GM23338 (cell line): ENCODE measurements at regions not wholly inside any gene's neighbourhood (a gene's known extent, or its start where the extent isn't known, plus 50 kb on each side); places are given as distances from the start of the nearest gene placed in this dataset.

Source experiments
- ATAC-seq: fragments of 200-7000 bp; cut with Tn5 transposase; 3 replicates; pipeline ENCODE4 v1.9.1; 2020
- DNase-seq: peaks from one replicate; pipeline ENCODE4 v3.0.0-alpha.2; 2015; ENCODE audit warnings: low spot score
- H2AFZ ChIP-seq: fragments of 200-600 bp; sonication (generic); 2 replicates; pipeline ENCODE4 v1.8.0; 2016; ENCODE audit warnings: antibody characterized with exemption, mild to moderate bottlenecking, moderate library complexity
- H3F3A ChIP-seq: fragments of 200-600 bp; sonication (generic); replicated peaks from 2 replicates; pipeline ENCODE4 v1.8.0; 2017; ENCODE audit warnings: antibody characterized with exemption, mixed run types, low read depth
- H3K27ac ChIP-seq: fragments of 200-600 bp; sonication (generic); 2 replicates; pipeline ENCODE4 v1.6.1; 2016; ENCODE audit warnings: low read depth
- H3K27me3 ChIP-seq: fragments of 200-600 bp; sonication (generic); 2 replicates; pipeline ENCODE4 v1.8.0; 2016; ENCODE audit warnings: mild to moderate bottlenecking, mixed run types, moderate library complexity; ENCODE audit not compliant: insufficient read depth
- H3K36me3 ChIP-seq: fragments of 200-600 bp; sonication (generic); 2 replicates; pipeline ENCODE4 v1.8.0; 2016; ENCODE audit warnings: mild to moderate bottlenecking; ENCODE audit not compliant: insufficient read depth
- H3K4me1 ChIP-seq: fragments of 200-600 bp; sonication (generic); 2 replicates; pipeline ENCODE4 v1.8.0; 2016; ENCODE audit warnings: mild to moderate bottlenecking, moderate library complexity; ENCODE audit not compliant: insufficient read depth
- H3K4me2 ChIP-seq: fragments of 200-600 bp; sonication (generic); 2 replicates; pipeline ENCODE4 v1.7.1; 2017; ENCODE audit warnings: mixed run types
- H3K4me3 ChIP-seq: fragments of 200-600 bp; sonication (generic); 2 replicates; pipeline ENCODE4 v1.6.1; 2016; ENCODE audit warnings: mixed run types
- H3K79me2 ChIP-seq: fragments of 200-600 bp; sonication (generic); replicated peaks from 2 replicates; pipeline ENCODE4 v1.8.0; 2017; ENCODE audit warnings: mild to moderate bottlenecking; ENCODE audit not compliant: insufficient read depth
- H3K9me2 ChIP-seq: fragments of 200-600 bp; sonication (generic); 2 replicates; pipeline ENCODE4 v1.8.0; 2017; ENCODE audit not compliant: insufficient read depth
- H4K20me1 ChIP-seq: fragments of 200-600 bp; sonication (generic); replicated peaks from 2 replicates; pipeline ENCODE4 v1.8.0; 2017; ENCODE audit warnings: mild to moderate bottlenecking; ENCODE audit not compliant: insufficient read depth
- H3K27ac Mint-ChIP-seq: 2 replicates; pipeline ENCODE4 v1.8.0; 2020; ENCODE audit warnings: inconsistent platforms, mild to moderate bottlenecking, moderate library complexity, mixed read lengths
- H3K27me3 Mint-ChIP-seq: 3 replicates; pipeline ENCODE4 v1.8.0; 2022; ENCODE audit warnings: low read depth, mild to moderate bottlenecking, moderate library complexity, mixed read lengths, inconsistent platforms; ENCODE audit not compliant: insufficient read depth, poor library complexity
- H3K36me3 Mint-ChIP-seq: 3 replicates; pipeline ENCODE4 v1.8.0; 2021; ENCODE audit warnings: low read depth, mild to moderate bottlenecking, inconsistent platforms, moderate library complexity, mixed read lengths
- H3K4me1 Mint-ChIP-seq: 3 replicates; pipeline ENCODE4 v1.8.0; 2020; ENCODE audit warnings: mild to moderate bottlenecking, inconsistent platforms, mixed read lengths
- H3K4me3 Mint-ChIP-seq: 3 replicates; pipeline ENCODE4 v1.8.0; 2021; ENCODE audit warnings: moderate library complexity, mild to moderate bottlenecking, inconsistent platforms, mixed read lengths
- H3K9me3 Mint-ChIP-seq: 3 replicates; pipeline ENCODE4 v1.8.0; 2020; ENCODE audit warnings: moderate library complexity, mild to moderate bottlenecking, inconsistent platforms, mixed read lengths
- CREB1 ChIP-seq: fragments of 250-450 bp; sonication (Bioruptor Pico); IDR thresholded peaks from 2 replicates; pipeline ENCODE4 v1.5.0; 2020; ENCODE audit warnings: low read depth, mild to moderate bottlenecking, moderate library complexity
- CTCF ChIP-seq, 2 experiments: fragments of 200-600 bp in 1 of 2; sonication (generic) in 1 of 2; conservative IDR thresholded peaks; 2 replicates each; pipeline versions ENCODE4 v1.5.1 to v1.6.1; 2016 to 2017; ENCODE audit warnings: antibody characterized with exemption in 2 of 2, low read depth in 2 of 2, mild to moderate bottlenecking in 2 of 2, moderate library complexity in 1 of 2
- EZH2 ChIP-seq: fragments of 200-600 bp; sonication (generic); IDR thresholded peaks from one replicate; pipeline ENCODE4 v1.8.0; 2017; ENCODE audit warnings: antibody characterized with exemption, mild to moderate bottlenecking, low read depth; ENCODE audit not compliant: unreplicated experiment
- EZH2phosphoT487 ChIP-seq: fragments of 200-600 bp; sonication (generic); IDR thresholded peaks from one replicate; pipeline ENCODE4 v1.8.1; 2018; ENCODE audit warnings: antibody characterized with exemption; ENCODE audit not compliant: unreplicated experiment
- JUNB ChIP-seq: IDR thresholded peaks from one replicate; pipeline ENCODE4 v1.6.1; 2016; ENCODE audit warnings: antibody characterized with exemption; ENCODE audit not compliant: unreplicated experiment
- NANOG ChIP-seq: IDR thresholded peaks from 2 replicates; pipeline ENCODE4 v1.6.1; 2016; ENCODE audit warnings: antibody characterized with exemption, borderline replicate concordance
- POLR2AphosphoS5 ChIP-seq: IDR thresholded peaks from 2 replicates; pipeline ENCODE4 v1.6.1; 2016; ENCODE audit warnings: antibody characterized with exemption, low read depth
- REST ChIP-seq: IDR thresholded peaks from one replicate; pipeline ENCODE4 v1.6.1; 2018; ENCODE audit warnings: antibody characterized with exemption; ENCODE audit not compliant: unreplicated experiment
- STAT1 ChIP-seq: IDR thresholded peaks from one replicate; pipeline ENCODE4 v1.6.1; 2016; ENCODE audit warnings: antibody characterized with exemption; ENCODE audit not compliant: unreplicated experiment
- ZNF114 ChIP-seq: fragments of 250-450 bp; sonication (Bioruptor Pico); IDR thresholded peaks from 2 replicates; pipeline ENCODE4 v1.5.0; 2020; ENCODE audit warnings: mild to moderate bottlenecking, moderate library complexity
- ZNF331 ChIP-seq: fragments of 250-450 bp; sonication (Bioruptor Pico); IDR thresholded peaks from 2 replicates; pipeline ENCODE4 v1.5.0; 2020; ENCODE audit warnings: low read depth, mild to moderate bottlenecking, moderate library complexity
- ZNF462 ChIP-seq: fragments of 250-450 bp; sonication (Bioruptor Pico); IDR thresholded peaks from 2 replicates; pipeline ENCODE4 v1.5.0; 2020; ENCODE audit warnings: mild to moderate bottlenecking, moderate library complexity
- TF ChIP-seq, protein P1 (sequence below): IDR thresholded peaks from 2 replicates; pipeline ENCODE4 v1.6.1; 2016; ENCODE audit warnings: antibody characterized with exemption

DNA sequence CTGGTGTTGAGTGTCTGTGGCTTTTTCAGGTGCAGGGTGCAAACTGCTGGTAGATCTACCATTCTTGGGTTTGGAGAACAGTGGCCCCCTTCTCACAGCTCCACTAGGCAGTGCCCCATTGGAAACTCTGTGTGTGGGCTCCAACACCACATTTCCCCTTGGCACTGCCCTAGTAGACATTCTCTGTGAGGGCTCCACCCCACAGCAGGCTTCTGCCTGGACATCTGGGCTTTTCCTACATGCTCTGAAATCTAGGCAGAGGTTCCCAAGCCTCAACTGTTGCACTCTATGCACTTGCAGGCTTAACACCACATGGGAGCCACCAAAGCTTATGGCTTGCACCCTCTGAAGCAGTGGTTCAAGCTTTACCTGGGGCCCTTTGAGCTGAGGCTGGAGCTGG, 80.9 kb downstream of the BARX1 start:
- peaks cover 9% of the 10 kb centered on the region; the same call in 1 of the 2 replicates for H3K36me3 ChIP-seq
- H3K79me2 ChIP-seq, result no peaks in the 10 kb centered on the region
- H3K27me3 ChIP-seq, result no peaks in the 10 kb centered on the region
- no peak for DNase-seq
- H3K36me3 Mint-ChIP-seq, result peaks cover 16% of the 10 kb centered on the region
- TF ChIP-seq, protein P1, sequence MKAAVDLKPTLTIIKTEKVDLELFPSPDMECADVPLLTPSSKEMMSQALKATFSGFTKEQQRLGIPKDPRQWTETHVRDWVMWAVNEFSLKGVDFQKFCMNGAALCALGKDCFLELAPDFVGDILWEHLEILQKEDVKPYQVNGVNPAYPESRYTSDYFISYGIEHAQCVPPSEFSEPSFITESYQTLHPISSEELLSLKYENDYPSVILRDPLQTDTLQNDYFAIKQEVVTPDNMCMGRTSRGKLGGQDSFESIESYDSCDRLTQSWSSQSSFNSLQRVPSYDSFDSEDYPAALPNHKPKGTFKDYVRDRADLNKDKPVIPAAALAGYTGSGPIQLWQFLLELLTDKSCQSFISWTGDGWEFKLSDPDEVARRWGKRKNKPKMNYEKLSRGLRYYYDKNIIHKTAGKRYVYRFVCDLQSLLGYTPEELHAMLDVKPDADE, result no peak
- TF ChIP-seq ZNF462 (CRISPR knock-in tag) (no peak), NANOG (no peak), EZH2 (no peak), POLR2AphosphoS5 (no peak), ZNF114 (CRISPR knock-in tag) (no peak), CREB1 (no peak), CTCF (conservative IDR thresholded peaks at IDR 0.05; ENCODE audit: low read depth in 2 of 2) (no peak), STAT1 (no peak), REST (no peak), ZNF331 (CRISPR knock-in tag) (no peak), JUNB (no peak), EZH2phosphoT487 (no peak)
- peaks cover 7% of the 10 kb centered on the region for H3K4me1 Mint-ChIP-seq
- H3K9me2 ChIP-seq, result no peaks in the 10 kb centered on the region
- H3K27me3 Mint-ChIP-seq, result peaks cover 3% of the 10 kb centered on the region
- H3K27ac ChIP-seq, result no peak overlapping the region
- no peak overlapping the region for H3K27ac Mint-ChIP-seq
- ATAC-seq, result no peak
- H3K4me2 ChIP-seq, result no peak overlapping the region
- H4K20me1 ChIP-seq, result no peaks in the 10 kb centered on the region
- H3K4me3 Mint-ChIP-seq, result no peak overlapping the region
- H3K4me3 ChIP-seq, result no peak overlapping the region
- peaks cover 35% of the 10 kb centered on the region for H3K9me3 Mint-ChIP-seq
- no peak overlapping the region for H2AFZ ChIP-seq
- no peaks in the 10 kb centered on the region for H3F3A ChIP-seq
- H3K4me1 ChIP-seq, result peaks cover 6% of the 10 kb centered on the region; the same call in 1 of the 2 replicates
